Neuronal stem cell (in vitro differentiated cells): ENCODE measurements at regions not wholly inside any gene's neighbourhood (a gene's known extent, or its start where the extent isn't known, plus 50 kb on each side); places are given as distances from the start of the nearest gene placed in this dataset.

Source experiments
- DNase-seq: peaks from one replicate; pipeline ENCODE4 v3.0.0-alpha.2; 2013; ENCODE audit warnings: low spot score
- H2AFZ ChIP-seq: one replicate; pipeline ENCODE4 v1.6.1; 2013; ENCODE audit warnings: mild to moderate bottlenecking, low read length, inconsistent platforms
- H2AK5ac ChIP-seq: 2 replicates; pipeline ENCODE4 v1.6.1; 2013; ENCODE audit warnings: low read depth, mild to moderate bottlenecking, inconsistent platforms, low read length, moderate library complexity, mixed read lengths
- H2BK120ac ChIP-seq: 2 replicates; pipeline ENCODE4 v1.6.1; 2013; ENCODE audit warnings: low read depth, mild to moderate bottlenecking, inconsistent platforms, low read length, moderate library complexity, mixed read lengths
- H2BK12ac ChIP-seq: one replicate; pipeline ENCODE4 v1.6.1; 2013; ENCODE audit warnings: low read length, inconsistent platforms
- H2BK15ac ChIP-seq: 2 replicates; pipeline ENCODE4 v1.6.1; 2013; ENCODE audit warnings: mild to moderate bottlenecking, low read length, inconsistent platforms, mixed read lengths
- H2BK5ac ChIP-seq: one replicate; pipeline ENCODE4 v1.6.1; 2013; ENCODE audit warnings: inconsistent platforms, mild to moderate bottlenecking, low read length, moderate library complexity
- H3K14ac ChIP-seq: one replicate; pipeline ENCODE4 v1.6.1; 2013; ENCODE audit warnings: low read length, inconsistent platforms
- H3K18ac ChIP-seq: 2 replicates; pipeline ENCODE4 v1.6.1; 2013; ENCODE audit warnings: low read length, inconsistent platforms
- H3K23ac ChIP-seq: 2 replicates; pipeline ENCODE4 v1.6.1; 2013; ENCODE audit warnings: low read depth, mild to moderate bottlenecking, mixed read lengths, low read length, inconsistent platforms; ENCODE audit not compliant: poor library complexity
- H3K27ac ChIP-seq: replicated peaks from 3 replicates; pipeline ENCODE4 v1.5.1; 2013; ENCODE audit warnings: low read length, inconsistent platforms
- H3K27me3 ChIP-seq, 3 experiments: 2 replicates each; pipeline ENCODE4 v1.6.1; 2013; ENCODE audit warnings: low read length in 3 of 3, mild to moderate bottlenecking in 2 of 3, inconsistent platforms in 1 of 3, low read depth in 1 of 3, mixed read lengths in 1 of 3, moderate library complexity in 1 of 3; ENCODE audit not compliant: control insufficient read depth in 3 of 3, insufficient read depth in 3 of 3
- H3K36me3 ChIP-seq, 2 donors: replicated peaks in 1 of 2; 2 replicates each; pipeline ENCODE4 v1.6.1; 2013; ENCODE audit warnings: low read length in 2 of 2; ENCODE audit not compliant: control insufficient read depth in 2 of 2, insufficient read depth in 2 of 2
- H3K4ac ChIP-seq: 2 replicates; pipeline ENCODE4 v1.6.1; 2013; ENCODE audit warnings: inconsistent platforms, mild to moderate bottlenecking, low read length, moderate library complexity
- H3K4me1 ChIP-seq, 2 donors: 1 replicate in 1 of 2; 2 replicates in 1 of 2; pipeline ENCODE4 v1.6.1; 2013; ENCODE audit warnings: low read length in 2 of 2, low read depth in 1 of 2; ENCODE audit not compliant: control insufficient read depth in 2 of 2, insufficient read depth in 1 of 2
- H3K4me2 ChIP-seq: one replicate; pipeline ENCODE4 v1.6.1; 2013; ENCODE audit warnings: mild to moderate bottlenecking, low read length, inconsistent platforms; ENCODE audit not compliant: insufficient read depth, poor library complexity, severe bottlenecking
- H3K4me3 ChIP-seq, 2 donors: 2 replicates each; pipeline ENCODE4 v1.5.1; 2013; ENCODE audit warnings: low read length in 2 of 2, mild to moderate bottlenecking in 2 of 2, inconsistent platforms in 1 of 2, moderate library complexity in 1 of 2
- H3K79me1 ChIP-seq: one replicate; pipeline ENCODE4 v1.6.1; 2013; ENCODE audit warnings: low read depth, mild to moderate bottlenecking, inconsistent platforms, low read length, moderate library complexity
- H3K9ac ChIP-seq: one replicate; pipeline ENCODE4 v1.6.1; 2013; ENCODE audit warnings: mild to moderate bottlenecking, low read depth, low read length, inconsistent platforms; ENCODE audit not compliant: poor library complexity
- H3K9me3 ChIP-seq, 2 donors: replicated peaks in 1 of 2; 2 replicates each; pipeline versions ENCODE3 to v1.6.1; 2013; ENCODE audit warnings: low read length in 2 of 2, mild to moderate bottlenecking in 2 of 2, inconsistent platforms in 1 of 2, low read depth in 1 of 2, mixed read lengths in 1 of 2, moderate library complexity in 1 of 2; ENCODE audit not compliant: control insufficient read depth in 2 of 2, insufficient read depth in 1 of 2
- H4K8ac ChIP-seq: one replicate; pipeline ENCODE4 v1.6.1; 2013; ENCODE audit warnings: low read depth, mild to moderate bottlenecking, inconsistent platforms, low read length, moderate library complexity
- H4K91ac ChIP-seq: one replicate; pipeline ENCODE4 v1.6.1; 2013; ENCODE audit warnings: low read length, low read depth, mild to moderate bottlenecking, inconsistent platforms; ENCODE audit not compliant: poor library complexity
- WGBS, 2 donors: extraction: QIAGEN DNeasy Blood & Tissue Kit; methylation state at CpG; one replicate each; pipeline ENCODE4 v1.1.7; 2013; ENCODE audit warnings: missing lambda C conversion rate in 2 of 2, mixed read lengths in 1 of 2; ENCODE audit not compliant: insufficient read length in 2 of 2, insufficient replicate concordance in 1 of 2; ENCODE audit errors: extremely low coverage in 2 of 2; 5-methylcytosine and 5-hydroxymethylcytosine counted together

DNA sequence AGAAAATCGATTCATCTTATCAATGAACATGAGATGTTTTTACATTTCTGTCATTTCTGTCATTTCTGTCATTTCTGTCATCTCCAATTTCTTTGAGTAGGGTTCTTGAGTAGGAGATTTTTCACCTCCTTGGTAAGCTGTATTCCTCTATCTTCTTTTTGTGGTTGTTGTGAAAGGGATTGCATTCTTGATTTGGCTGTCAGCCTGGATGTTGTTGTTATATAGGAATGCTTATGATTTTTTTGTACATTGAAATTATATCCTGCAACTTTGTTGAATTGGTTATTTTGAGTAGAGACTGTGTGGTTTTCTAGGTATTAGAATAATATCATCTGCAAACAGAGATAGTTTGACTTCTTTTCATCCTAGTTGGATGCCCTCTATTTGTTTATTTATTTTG lies 1233.7 kb downstream of the PLA2G4A start:
- H3K18ac ChIP-seq, result no peak overlapping the region
- H3K27me3 ChIP-seq, result no peaks in the 10 kb centered on the region
- no peak overlapping the region for H2BK120ac ChIP-seq
- H2BK5ac ChIP-seq, result no peak overlapping the region
- no peak overlapping the region for H4K8ac ChIP-seq
- no peak overlapping the region for H3K14ac ChIP-seq
- H4K91ac ChIP-seq, result no peak overlapping the region
- no peak overlapping the region for H3K9ac ChIP-seq
- no peak for DNase-seq
- no peaks in the 10 kb centered on the region for H3K79me1 ChIP-seq
- no peak overlapping the region for H3K4me3 ChIP-seq
- H3K4me1 ChIP-seq, result no peaks in the 10 kb centered on the region
- H3K4me2 ChIP-seq, result no peak overlapping the region
- H2AK5ac ChIP-seq, result no peak overlapping the region
- no peak overlapping the region for H2BK12ac ChIP-seq
- no CpG with 5 or more reads among the region's 1 CpG for WGBS, 2 donors
- H3K9me3 ChIP-seq, result no peaks in the 10 kb centered on the region
- H2BK15ac ChIP-seq, result no peak overlapping the region
- H3K27ac ChIP-seq, result no peak overlapping the region
- no peak overlapping the region for H3K4ac ChIP-seq
- no peaks in the 10 kb centered on the region for H3K36me3 ChIP-seq
- H3K23ac ChIP-seq, result no peak overlapping the region
- no peak overlapping the region for H2AFZ ChIP-seq

DNA sequence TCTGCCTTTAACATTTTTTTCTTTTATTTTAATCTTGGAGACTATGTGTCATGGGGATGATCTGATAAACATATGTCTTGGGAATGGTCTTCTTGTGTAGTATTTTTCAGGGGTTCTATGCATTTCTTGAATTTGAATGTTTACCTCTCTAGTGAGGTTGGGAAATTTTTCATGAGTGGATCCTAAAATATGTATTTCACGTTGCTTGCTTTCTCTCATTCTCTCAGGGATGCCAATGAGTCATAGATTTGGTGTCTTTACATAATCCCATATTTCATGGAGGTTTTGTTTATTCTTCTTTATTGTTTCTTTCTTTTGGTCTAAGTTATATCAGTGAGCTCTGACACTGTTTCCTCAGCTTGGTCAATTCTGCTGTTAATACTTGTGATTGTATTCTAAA lies 1237.2 kb downstream of the PLA2G4A start:
- H2BK5ac ChIP-seq, result no peak overlapping the region
- H3K23ac ChIP-seq, result no peak overlapping the region
- H3K27me3 ChIP-seq, result no peaks in the 10 kb centered on the region
- no peak overlapping the region for H3K27ac ChIP-seq
- H3K4me1 ChIP-seq, result no peaks in the 10 kb centered on the region
- H3K9me3 ChIP-seq, result no peaks in the 10 kb centered on the region
- no peak overlapping the region for H2AFZ ChIP-seq
- no peak overlapping the region for H2BK120ac ChIP-seq
- H2AK5ac ChIP-seq, result no peak overlapping the region
- H4K91ac ChIP-seq, result no peak overlapping the region
- no CpG with 5 or more reads among the region's 1 CpG for WGBS, 2 donors
- H3K79me1 ChIP-seq, result no peaks in the 10 kb centered on the region
- no peak overlapping the region for H3K4me2 ChIP-seq
- H3K36me3 ChIP-seq, result no peaks in the 10 kb centered on the region
- DNase-seq, result no peak
- H3K4ac ChIP-seq, result no peak overlapping the region
- no peak overlapping the region for H2BK15ac ChIP-seq
- no peak overlapping the region for H3K4me3 ChIP-seq
- no peak overlapping the region for H3K18ac ChIP-seq
- no peak overlapping the region for H2BK12ac ChIP-seq
- no peak overlapping the region for H3K14ac ChIP-seq
- H3K9ac ChIP-seq, result no peak overlapping the region
- no peak overlapping the region for H4K8ac ChIP-seq

DNA sequence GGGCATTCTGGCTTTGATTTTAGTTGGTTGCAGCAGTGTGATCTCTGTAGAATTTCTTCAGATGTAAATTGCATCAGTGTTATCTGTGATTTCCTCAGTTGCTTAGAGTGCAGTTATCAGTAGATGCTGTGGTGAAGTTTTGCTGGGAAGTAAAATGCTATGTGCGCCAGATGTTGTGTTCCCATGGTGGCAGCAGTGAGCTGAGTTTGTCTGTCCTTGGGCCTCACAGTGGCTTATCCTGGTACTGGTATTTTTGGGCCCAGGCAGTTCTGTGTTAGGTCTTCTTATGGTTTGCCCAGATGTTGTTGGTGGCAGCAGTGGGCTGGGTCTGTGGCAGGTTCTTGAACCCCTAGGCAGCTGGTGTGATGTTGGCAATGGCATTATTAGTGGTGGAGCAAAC lies 1242.1 kb downstream of the PLA2G4A start:
- no peaks in the 10 kb centered on the region for H3K36me3 ChIP-seq
- no peak for DNase-seq
- no peak overlapping the region for H3K4ac ChIP-seq
- H4K91ac ChIP-seq, result no peak overlapping the region
- no peak overlapping the region for H3K14ac ChIP-seq
- H3K27ac ChIP-seq, result no peak overlapping the region
- WGBS, 2 donors, result no CpG with 5 or more reads among the region's 1 CpG
- H3K4me2 ChIP-seq, result no peak overlapping the region
- H2BK5ac ChIP-seq, result no peak overlapping the region
- no peak overlapping the region for H2AFZ ChIP-seq
- no peaks in the 10 kb centered on the region for H3K27me3 ChIP-seq
- no peaks in the 10 kb centered on the region for H3K9me3 ChIP-seq
- H3K18ac ChIP-seq, result no peak overlapping the region
- no peak overlapping the region for H3K9ac ChIP-seq
- H3K4me1 ChIP-seq, result no peaks in the 10 kb centered on the region
- no peak overlapping the region for H3K23ac ChIP-seq
- H4K8ac ChIP-seq, result no peak overlapping the region
- H3K4me3 ChIP-seq, result no peak overlapping the region
- no peak overlapping the region for H2BK120ac ChIP-seq
- H2BK15ac ChIP-seq, result no peak overlapping the region
- H2AK5ac ChIP-seq, result no peak overlapping the region
- H2BK12ac ChIP-seq, result no peak overlapping the region
- no peaks in the 10 kb centered on the region for H3K79me1 ChIP-seq

DNA sequence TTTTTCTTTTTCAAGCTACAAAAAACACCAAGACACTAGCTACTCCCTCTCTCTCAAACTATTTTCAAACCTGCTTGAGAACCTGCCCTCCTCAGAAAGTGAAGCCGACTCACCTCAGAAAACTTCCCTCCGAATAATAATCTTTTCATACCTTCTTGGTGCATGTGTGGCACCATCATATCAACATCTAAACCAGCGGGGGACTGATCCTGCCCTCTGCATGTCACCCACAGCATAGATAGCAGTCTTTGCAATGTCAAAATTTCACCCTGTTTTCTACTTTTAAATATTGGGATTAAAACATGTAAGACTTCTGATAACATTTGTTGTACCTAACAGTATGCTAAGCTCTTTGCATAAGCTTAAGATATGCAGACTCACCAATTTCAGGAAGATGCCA lies 1260.3 kb downstream of the PLA2G4A start:
- no peaks in the 10 kb centered on the region for H3K36me3 ChIP-seq
- H2BK5ac ChIP-seq, result no peak overlapping the region
- H3K9me3 ChIP-seq, result no peaks in the 10 kb centered on the region
- no peak for DNase-seq
- H3K79me1 ChIP-seq, result no peaks in the 10 kb centered on the region
- WGBS, 2 donors, result no CpG with 5 or more reads among the region's 3 CpGs
- peaks cover 2 to 7% of the 10 kb centered on the region in 2 donors for H3K4me1 ChIP-seq
- no peak overlapping the region for H2BK15ac ChIP-seq
- H3K4me2 ChIP-seq, result no peak overlapping the region
- H2BK120ac ChIP-seq, result no peak overlapping the region
- no peak overlapping the region for H4K8ac ChIP-seq
- no peaks in the 10 kb centered on the region for H3K27me3 ChIP-seq
- no peak overlapping the region for H3K9ac ChIP-seq
- H4K91ac ChIP-seq, result no peak overlapping the region
- no peak overlapping the region for H3K14ac ChIP-seq
- no peak overlapping the region for H3K23ac ChIP-seq
- no peak overlapping the region for H2AK5ac ChIP-seq
- peak overlapping the region; percentile 81 for H2AFZ ChIP-seq
- no peak overlapping the region for H3K4me3 ChIP-seq
- no peak overlapping the region for H3K18ac ChIP-seq
- no peak overlapping the region for H2BK12ac ChIP-seq
- no peak overlapping the region for H3K4ac ChIP-seq
- H3K27ac ChIP-seq, result no peak overlapping the region
